GM20000 (cell line): ENCODE measurements at regions not wholly inside any gene's neighbourhood (a gene's known extent, or its start where the extent isn't known, plus 50 kb on each side); places are given as distances from the start of the nearest gene placed in this dataset.

Experiments
- DNase-seq: peaks from one replicate; pipeline ENCODE4 v3.0.0; 2012; ENCODE audit warnings: low spot score
- TF ChIP-seq, protein P1 (sequence below): IDR thresholded peaks from 2 replicates; pipeline ENCODE4 v1.5.1; 2012; ENCODE audit warnings: mild to moderate bottlenecking, control low read depth; ENCODE audit errors: extremely low read depth, missing control alignments

- TF ChIP-seq, protein P1, sequence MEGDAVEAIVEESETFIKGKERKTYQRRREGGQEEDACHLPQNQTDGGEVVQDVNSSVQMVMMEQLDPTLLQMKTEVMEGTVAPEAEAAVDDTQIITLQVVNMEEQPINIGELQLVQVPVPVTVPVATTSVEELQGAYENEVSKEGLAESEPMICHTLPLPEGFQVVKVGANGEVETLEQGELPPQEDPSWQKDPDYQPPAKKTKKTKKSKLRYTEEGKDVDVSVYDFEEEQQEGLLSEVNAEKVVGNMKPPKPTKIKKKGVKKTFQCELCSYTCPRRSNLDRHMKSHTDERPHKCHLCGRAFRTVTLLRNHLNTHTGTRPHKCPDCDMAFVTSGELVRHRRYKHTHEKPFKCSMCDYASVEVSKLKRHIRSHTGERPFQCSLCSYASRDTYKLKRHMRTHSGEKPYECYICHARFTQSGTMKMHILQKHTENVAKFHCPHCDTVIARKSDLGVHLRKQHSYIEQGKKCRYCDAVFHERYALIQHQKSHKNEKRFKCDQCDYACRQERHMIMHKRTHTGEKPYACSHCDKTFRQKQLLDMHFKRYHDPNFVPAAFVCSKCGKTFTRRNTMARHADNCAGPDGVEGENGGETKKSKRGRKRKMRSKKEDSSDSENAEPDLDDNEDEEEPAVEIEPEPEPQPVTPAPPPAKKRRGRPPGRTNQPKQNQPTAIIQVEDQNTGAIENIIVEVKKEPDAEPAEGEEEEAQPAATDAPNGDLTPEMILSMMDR, result no peak
- no peak for DNase-seq
Measured at GRCh38 chr3:168883145-168883544, 780.4 kb downstream of the MECOM start.

- no peak for DNase-seq
- TF ChIP-seq, protein P1, result no peak
Measured at GRCh38 chr3:168881804-168882203, 781.7 kb downstream of the MECOM start.

DNA sequence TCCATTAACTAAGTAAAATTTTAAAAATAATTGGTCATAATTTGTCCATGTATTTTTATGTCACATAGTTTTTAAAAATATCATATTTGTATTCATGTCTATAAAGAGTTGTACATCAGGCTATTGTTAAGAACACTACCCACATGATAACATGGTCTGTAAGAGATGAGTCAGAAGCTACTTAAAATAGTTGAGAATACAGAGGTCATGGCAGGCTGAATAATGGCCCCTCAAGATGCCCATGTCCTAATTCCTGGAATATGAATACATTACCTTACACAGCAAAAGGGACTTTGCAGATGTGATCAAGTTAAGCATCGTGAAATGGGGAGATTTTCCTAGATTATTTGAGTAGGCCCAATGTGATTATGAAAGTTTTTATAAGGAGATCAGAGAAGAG is 782.9 kb upstream of the GOLIM4 start:
- DNase-seq, result no peak
- TF ChIP-seq, protein P1, result no peak

DNA sequence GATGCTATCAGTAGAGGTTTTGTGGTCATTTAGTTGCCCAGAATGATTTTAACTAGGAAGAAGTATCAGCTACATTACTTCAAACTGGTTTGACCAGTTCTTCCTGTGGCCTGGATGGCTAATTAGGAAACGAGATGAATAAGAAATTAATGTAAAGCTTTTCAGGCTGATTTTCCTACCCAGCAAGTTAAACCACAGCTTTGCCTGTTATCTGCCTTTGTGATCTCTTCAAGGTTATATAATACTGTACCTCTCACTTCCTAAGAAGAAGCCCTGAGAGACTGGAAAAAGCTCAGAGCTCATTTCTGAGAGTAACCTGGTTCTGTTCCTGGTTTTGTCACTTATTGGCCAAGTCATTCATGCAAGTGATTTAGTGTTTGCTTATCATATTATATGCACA is 782.2 kb upstream of the GOLIM4 start:
- DNase-seq, result no peak
- TF ChIP-seq, protein P1, result no peak

- TF ChIP-seq, protein P1, result no peak
- DNase-seq, result no peak
Measured at GRCh38 chr3:168876346-168877035, 780.8 kb upstream of the GOLIM4 start.

DNA sequence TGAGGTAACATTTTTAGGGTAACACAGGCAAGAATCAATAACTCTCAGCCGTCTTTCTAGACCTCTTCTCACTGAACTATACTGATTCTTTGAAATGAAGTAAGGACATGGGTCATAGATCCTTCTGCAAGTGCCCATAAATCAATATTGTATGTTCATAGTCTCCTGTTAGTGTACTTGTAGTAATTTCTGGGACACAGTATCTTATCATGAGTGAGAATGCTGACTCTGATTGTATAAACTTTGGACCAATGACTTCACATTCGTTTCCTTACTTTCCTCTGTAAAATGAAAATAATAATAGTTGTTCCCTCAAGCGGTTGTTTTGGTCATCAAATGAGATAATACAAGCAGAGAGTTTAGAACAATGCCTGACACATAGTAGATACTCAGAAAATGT is 777.1 kb upstream of the GOLIM4 start:
- TF ChIP-seq, protein P1, result no peak
- DNase-seq, result no peak

- DNase-seq, result no peak
- TF ChIP-seq, protein P1, result no peak
Measured at GRCh38 chr3:168870892-168871291, 775.2 kb upstream of the GOLIM4 start.
